ENCODE measurements at regions not wholly inside any gene's neighbourhood (a gene's known extent, or its start where the extent isn't known, plus 50 kb on each side); places are given as distances from the start of the nearest gene placed in this dataset.
"Not testable (repeated sequence)": the region's sequence is repeated elsewhere in the genome, so short reads cannot be mapped to it uniquely, and the experiment has no call there.

DNA sequence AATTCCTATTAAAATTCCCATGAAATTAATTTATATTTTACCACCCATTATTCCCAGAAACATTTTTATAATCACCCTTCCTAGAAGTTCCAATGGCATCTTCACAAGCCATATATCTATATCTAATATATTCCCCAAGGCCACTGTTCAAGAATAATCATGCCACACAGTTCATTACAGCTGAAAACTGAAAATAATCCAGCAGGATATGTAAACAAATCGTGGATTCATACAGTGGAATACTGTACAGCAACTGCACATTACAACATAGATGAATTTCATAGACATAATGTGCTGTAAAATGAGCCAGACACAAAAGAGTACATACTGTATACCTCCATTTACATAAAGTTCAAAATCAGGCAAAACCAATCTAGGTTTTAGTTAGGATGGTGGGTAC is 63.9 kb upstream of the SERPINE2 start:
- no peak for DNase-seq

DNA sequence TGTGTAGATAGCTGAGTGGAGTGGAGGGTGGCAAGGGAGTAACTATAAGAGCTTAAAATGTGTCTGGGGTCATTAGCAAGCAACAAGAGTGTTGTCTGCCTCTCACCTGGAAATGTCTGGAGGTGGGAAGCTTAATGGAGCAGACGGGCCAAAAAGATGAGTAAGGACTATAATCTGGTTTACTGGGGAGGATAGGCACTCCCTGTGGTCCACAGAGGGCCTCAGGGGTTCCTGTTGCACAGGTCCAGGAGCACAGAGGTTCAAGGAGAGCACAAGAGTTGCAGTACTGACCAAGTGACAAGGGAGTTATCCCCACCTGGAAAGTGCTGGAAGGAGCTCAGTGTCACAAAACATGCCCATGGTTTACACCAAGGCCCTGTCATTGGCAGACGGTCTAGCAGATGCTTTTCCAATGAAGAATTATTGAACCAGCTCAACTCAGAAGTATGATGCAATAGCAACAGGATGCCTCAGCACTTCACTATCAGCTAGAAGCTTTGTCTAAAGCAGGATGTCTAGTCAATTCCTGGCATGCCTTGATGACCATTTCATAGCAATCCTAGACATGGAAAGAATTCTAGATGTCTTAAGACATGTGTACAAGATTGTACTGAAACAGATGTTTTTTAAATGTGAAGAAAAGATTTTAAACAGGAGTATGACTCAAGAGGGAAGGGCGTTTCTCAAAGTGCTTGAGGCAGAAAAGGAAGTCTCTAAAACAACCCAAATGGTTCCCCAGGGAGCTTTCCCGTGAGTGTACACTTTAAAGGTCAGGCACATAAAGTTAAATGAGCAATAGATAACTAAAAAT is 62.9 kb upstream of the SERPINE2 start:
- no peak for DNase-seq

DNA sequence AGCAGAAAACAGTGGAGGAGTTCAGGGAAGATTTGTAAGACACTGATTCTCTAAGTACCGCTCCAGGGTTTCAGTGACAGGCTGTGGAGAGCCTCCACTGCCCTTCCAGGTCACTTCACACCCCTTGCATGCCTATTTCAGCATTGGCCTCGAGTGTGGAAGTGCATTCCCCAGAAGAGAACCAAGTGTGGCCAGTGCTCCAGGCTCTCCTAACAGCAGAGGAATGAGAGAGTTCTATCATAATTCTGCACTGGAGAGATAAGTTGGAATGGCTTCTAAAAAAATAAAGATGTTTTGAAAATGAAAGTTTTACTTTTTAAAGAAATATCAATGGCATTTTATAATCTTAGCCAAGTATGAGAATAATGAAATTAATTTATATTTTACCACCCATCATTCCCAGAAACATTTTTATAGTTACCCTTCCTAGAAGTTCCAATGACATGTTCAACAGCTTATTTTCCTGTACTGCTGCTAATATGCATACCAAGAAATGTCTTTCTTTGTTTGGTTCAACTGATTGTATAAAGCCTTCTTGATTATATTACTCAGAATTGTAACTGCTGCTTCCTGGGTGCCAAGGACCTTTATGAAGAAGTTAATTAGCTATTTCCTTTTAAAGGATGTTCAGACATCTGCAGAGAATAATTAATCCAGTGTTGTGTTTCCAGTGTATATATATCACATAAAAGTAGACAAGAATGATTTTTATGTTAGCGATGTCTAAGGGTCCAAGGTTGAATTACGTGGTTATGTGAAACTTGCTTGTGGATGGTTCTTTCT is 61.0 kb upstream of the SERPINE2 start:
- DNase-seq: no peak

GRCh38 chr2:224098481-224099230 is 59.6 kb upstream of the SERPINE2 start:
- DNase-seq: no peak

- no peak for DNase-seq
Measured at GRCh38 chr2:224094413-224094812, 55.3 kb upstream of the SERPINE2 start.

GRCh38 chr2:224091671-224092070 is 52.6 kb upstream of the SERPINE2 start:
- not testable (repeated sequence) for DNase-seq

DNA sequence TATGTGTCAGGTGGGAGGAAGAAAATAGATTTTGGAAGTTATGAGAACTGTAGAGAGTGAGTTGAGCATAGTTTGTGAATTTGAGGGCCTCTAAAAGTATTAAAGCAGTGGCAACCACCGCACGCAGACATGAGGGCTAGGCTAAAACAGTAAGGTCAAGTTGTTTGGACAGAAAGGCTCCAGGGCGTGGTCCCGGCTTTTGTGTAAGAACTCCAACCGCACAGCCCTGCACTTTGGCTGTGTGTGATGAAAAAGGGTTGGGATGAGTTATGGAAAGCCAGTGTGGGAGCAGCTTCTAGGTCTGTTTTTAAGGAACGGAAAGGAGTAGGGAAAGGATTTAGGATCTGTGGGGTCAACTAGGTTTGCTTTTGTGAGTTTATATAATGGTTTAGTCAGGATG is 50.5 kb upstream of the SERPINE2 start:
- not testable (repeated sequence) for DNase-seq

Measured in CD4-positive, alpha-beta T cell treated with Interleukin-12 subunit alpha and Interleukin-12 subunit beta, for 1 hour (primary cell).